HepG2 (cell line): ENCODE measurements at regions not wholly inside any gene's neighbourhood (a gene's known extent, or its start where the extent isn't known, plus 50 kb on each side); places are given as distances from the start of the nearest gene placed in this dataset.

Experiments
- POLR2A ChIP-seq, 2 experiments: IDR thresholded peaks; 2 replicates each; pipeline ENCODE4 v1.6.1; 2011; ENCODE audit warnings: low read depth in 2 of 2, low read length in 2 of 2, mild to moderate bottlenecking in 1 of 2, moderate library complexity in 1 of 2; ENCODE audit not compliant: insufficient read depth in 1 of 2
- REPIN1 ChIP-seq: sonication (generic); formaldehyde crosslinking; IDR thresholded peaks from 2 replicates; pipeline ENCODE4 v1.8.0; 2022; ENCODE audit warnings: missing genetic modification reagents, low read depth, mild to moderate bottlenecking, borderline replicate concordance
- SRSF9 ChIP-seq: fragments of 200-400 bp; formaldehyde crosslinking; IDR thresholded peaks from 2 replicates; pipeline ENCODE4 v1.6.1; 2018; ENCODE audit warnings: borderline replicate concordance, mild to moderate bottlenecking, low read depth, low read length; ENCODE audit not compliant: insufficient read depth, poor library complexity, severe bottlenecking

GRCh38 chr7:19439517-19439916 is 269.3 kb downstream of the POLR1F start:
- TF ChIP-seq SRSF9, result no peak
- no peak for TF ChIP-seq POLR2A (IDR thresholded peaks at IDR 0.05; ENCODE audit: insufficient read depth in 1 of 2, low read depth in 2 of 2, low read length in 2 of 2)
- no peak for TF ChIP-seq REPIN1 (CRISPR knock-in tag)
